ENCODE measurements at regions not wholly inside any gene's neighbourhood (a gene's known extent, or its start where the extent isn't known, plus 50 kb on each side); places are given as distances from the start of the nearest gene placed in this dataset.

- TF ChIP-seq EZH2 (IDR thresholded peaks at IDR 0.05) = no peak
- TF ChIP-seq POLR2AphosphoS5 (IDR thresholded peaks at IDR 0.05; ENCODE audit: borderline replicate concordance, low read depth, low read length) = no peak
- TF ChIP-seq FOXP2 (optimal IDR thresholded peaks at IDR 0.05; ENCODE audit: control extremely low read depth, extremely low read length, insufficient read depth) = no peak
Measured at GRCh38 chr17:20890338-20890737, 152.5 kb downstream of the USP22 start.

All from SK-N-MC (cell line).